Endodermal cell (in vitro differentiated cells): ENCODE measurements at regions not wholly inside any gene's neighbourhood (a gene's known extent, or its start where the extent isn't known, plus 50 kb on each side); places are given as distances from the start of the nearest gene placed in this dataset.

Experiments
- DNase-seq: peaks from one replicate; pipeline ENCODE4 v3.0.0-alpha.2; 2017
- H3K27ac ChIP-seq: 2 replicates; pipeline ENCODE4 v1.5.1; 2013; ENCODE audit warnings: mild to moderate bottlenecking, low read depth, low read length, moderate library complexity
- H3K27me3 ChIP-seq: 2 replicates; pipeline ENCODE4 v1.6.1; 2013; ENCODE audit warnings: mild to moderate bottlenecking, low read length, moderate library complexity; ENCODE audit not compliant: insufficient read depth, control insufficient read depth, poor library complexity, severe bottlenecking
- H3K36me3 ChIP-seq: 2 replicates; pipeline ENCODE4 v1.7.0; 2013; ENCODE audit warnings: mild to moderate bottlenecking, low read length, moderate library complexity; ENCODE audit not compliant: control insufficient read depth, insufficient read depth
- H3K4me1 ChIP-seq: one replicate; pipeline ENCODE4 v1.7.0; 2013; ENCODE audit warnings: low read length; ENCODE audit not compliant: control insufficient read depth, insufficient read depth
- H3K4me3 ChIP-seq: 2 replicates; pipeline ENCODE4 v1.5.1; 2013; ENCODE audit warnings: mild to moderate bottlenecking, low read length, moderate library complexity
- H3K9ac ChIP-seq: 2 replicates; pipeline ENCODE4 v1.6.1; 2013; ENCODE audit warnings: mild to moderate bottlenecking, low read length, moderate library complexity; ENCODE audit not compliant: poor library complexity, severe bottlenecking; ENCODE audit errors: extremely low read depth
- H3K9me3 ChIP-seq: 2 replicates; pipeline ENCODE4 v1.6.1; 2013; ENCODE audit warnings: mild to moderate bottlenecking, low read length, moderate library complexity; ENCODE audit not compliant: control insufficient read depth
- H3K27ac Mint-ChIP-seq: 2 replicates; pipeline ENCODE4 v1.8.0; 2020; ENCODE audit warnings: mixed read lengths
- H3K27me3 Mint-ChIP-seq: 2 replicates; pipeline ENCODE4 v1.8.0; 2021; ENCODE audit warnings: mild to moderate bottlenecking, mixed read lengths; ENCODE audit not compliant: insufficient read depth
- H3K36me3 Mint-ChIP-seq: 2 replicates; pipeline ENCODE4 v1.8.0; 2020; ENCODE audit warnings: low read depth, mixed read lengths
- H3K4me1 Mint-ChIP-seq: 2 replicates; pipeline ENCODE4 v1.8.0; 2020; ENCODE audit warnings: mixed read lengths
- H3K4me3 Mint-ChIP-seq: 2 replicates; pipeline ENCODE4 v1.8.0; 2020; ENCODE audit warnings: mild to moderate bottlenecking, moderate library complexity, mixed read lengths
- H3K9me3 Mint-ChIP-seq: 2 replicates; pipeline ENCODE4 v1.8.0; 2020; ENCODE audit warnings: mild to moderate bottlenecking, mixed read lengths
- WGBS, 2 experiments: methylation state at CpG; one replicate each; pipeline versions ENCODE4 v1.1.5 to v1.1.7; 2013; ENCODE audit warnings: missing lambda C conversion rate in 2 of 2, mixed read lengths in 1 of 2; ENCODE audit not compliant: insufficient coverage in 1 of 2, insufficient read length in 1 of 2; 5-methylcytosine and 5-hydroxymethylcytosine counted together
- TF ChIP-seq, protein P1 (sequence below): fragments of 200-600 bp; sonication (generic); conservative IDR thresholded peaks from 2 replicates; pipeline ENCODE4 v1.5.0; 2021; ENCODE audit warnings: antibody characterized with exemption, mild to moderate bottlenecking

DNA sequence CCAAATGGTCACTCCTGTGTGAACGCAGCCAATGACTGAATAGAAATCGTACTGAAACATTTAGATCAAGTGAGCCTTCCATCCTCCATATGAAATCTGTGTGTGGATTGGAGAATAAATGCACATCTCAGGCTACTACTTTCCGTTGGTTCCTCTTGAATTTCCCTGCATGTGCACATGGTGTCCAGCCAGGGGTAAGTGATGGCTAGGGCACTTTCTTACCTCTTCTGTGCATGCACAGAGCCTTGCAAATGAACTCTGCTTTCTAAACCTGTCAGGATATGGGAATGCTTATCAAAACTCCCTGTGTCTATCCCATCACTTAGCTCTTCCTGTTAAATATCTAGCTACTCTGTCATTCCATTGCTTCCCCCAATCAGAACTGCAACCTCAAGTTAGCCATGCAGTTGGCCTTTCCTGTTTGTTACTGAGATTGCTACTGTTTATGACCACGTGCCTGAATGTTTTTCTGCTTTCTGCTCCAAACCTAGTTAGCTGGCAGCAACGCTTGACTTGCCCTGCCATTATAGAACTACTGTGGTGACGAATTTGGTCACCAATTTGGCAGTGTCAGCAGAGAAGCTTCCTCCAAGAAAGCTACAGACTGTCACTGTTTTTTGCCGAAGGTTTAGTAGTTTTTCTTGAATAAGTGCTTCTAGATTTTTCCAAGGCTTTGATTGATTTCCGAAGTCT, 661.6 kb downstream of the LRRC70 start:
- Histone ChIP-seq H3K4me3 (no peak overlapping the region), H3K4me1 (no peaks in the 10 kb centered on the region), H3K27ac (no peak overlapping the region), H3K27me3 (no peaks in the 10 kb centered on the region), H3K9ac (no peak overlapping the region), H3K36me3 (no peaks in the 10 kb centered on the region), H3K9me3 (peaks cover 4% of the 10 kb centered on the region)
- TF ChIP-seq, protein P1, sequence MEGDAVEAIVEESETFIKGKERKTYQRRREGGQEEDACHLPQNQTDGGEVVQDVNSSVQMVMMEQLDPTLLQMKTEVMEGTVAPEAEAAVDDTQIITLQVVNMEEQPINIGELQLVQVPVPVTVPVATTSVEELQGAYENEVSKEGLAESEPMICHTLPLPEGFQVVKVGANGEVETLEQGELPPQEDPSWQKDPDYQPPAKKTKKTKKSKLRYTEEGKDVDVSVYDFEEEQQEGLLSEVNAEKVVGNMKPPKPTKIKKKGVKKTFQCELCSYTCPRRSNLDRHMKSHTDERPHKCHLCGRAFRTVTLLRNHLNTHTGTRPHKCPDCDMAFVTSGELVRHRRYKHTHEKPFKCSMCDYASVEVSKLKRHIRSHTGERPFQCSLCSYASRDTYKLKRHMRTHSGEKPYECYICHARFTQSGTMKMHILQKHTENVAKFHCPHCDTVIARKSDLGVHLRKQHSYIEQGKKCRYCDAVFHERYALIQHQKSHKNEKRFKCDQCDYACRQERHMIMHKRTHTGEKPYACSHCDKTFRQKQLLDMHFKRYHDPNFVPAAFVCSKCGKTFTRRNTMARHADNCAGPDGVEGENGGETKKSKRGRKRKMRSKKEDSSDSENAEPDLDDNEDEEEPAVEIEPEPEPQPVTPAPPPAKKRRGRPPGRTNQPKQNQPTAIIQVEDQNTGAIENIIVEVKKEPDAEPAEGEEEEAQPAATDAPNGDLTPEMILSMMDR, result no peak
- Mint-ChIP-seq H3K27me3 (no peaks in the 10 kb centered on the region), H3K4me1 (no peaks in the 10 kb centered on the region), H3K27ac (no peak overlapping the region), H3K36me3 (no peaks in the 10 kb centered on the region), H3K4me3 (no peak overlapping the region), H3K9me3 (no peaks in the 10 kb centered on the region)
- WGBS, 2 experiments, result 90 to 95% methylated on average over 8 of the region's 8 CpGs
- DNase-seq, result no peak

DNA sequence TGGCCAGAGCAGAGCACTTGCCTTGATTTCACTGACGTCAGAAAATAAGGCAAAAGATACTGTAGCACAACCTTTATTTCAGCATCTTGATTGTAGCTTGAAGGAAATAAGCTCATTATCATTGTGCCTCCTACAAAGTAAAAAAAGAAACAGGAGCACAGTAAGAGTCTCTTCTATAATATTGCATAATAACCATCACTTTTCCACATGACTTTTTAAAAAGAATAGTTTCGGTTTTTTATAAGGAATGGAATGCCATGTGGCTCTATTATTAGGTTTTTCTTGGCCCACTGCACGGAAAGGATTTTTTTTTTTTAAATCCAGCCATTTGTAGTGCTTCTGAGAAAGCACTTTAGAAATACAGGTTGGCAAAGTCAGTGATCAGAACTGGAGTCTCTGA, 655.3 kb downstream of the LRRC70 start:
- Mint-ChIP-seq H3K4me1 (no peaks in the 10 kb centered on the region), H3K9me3 (no peaks in the 10 kb centered on the region), H3K36me3 (no peaks in the 10 kb centered on the region), H3K27me3 (no peaks in the 10 kb centered on the region), H3K4me3 (no peak overlapping the region), H3K27ac (no peak overlapping the region)
- Histone ChIP-seq H3K27ac (no peak overlapping the region), H3K4me1 (peaks cover 3% of the 10 kb centered on the region), H3K27me3 (no peaks in the 10 kb centered on the region), H3K4me3 (no peak overlapping the region), H3K9ac (no peak overlapping the region), H3K36me3 (no peaks in the 10 kb centered on the region), H3K9me3 (peaks cover 3% of the 10 kb centered on the region)
- DNase-seq, result no peak
- WGBS, 2 experiments, result 80 to 93% methylated on average over 1 to 3 of the region's 3 CpGs
- TF ChIP-seq, protein P1, result no peak

DNA sequence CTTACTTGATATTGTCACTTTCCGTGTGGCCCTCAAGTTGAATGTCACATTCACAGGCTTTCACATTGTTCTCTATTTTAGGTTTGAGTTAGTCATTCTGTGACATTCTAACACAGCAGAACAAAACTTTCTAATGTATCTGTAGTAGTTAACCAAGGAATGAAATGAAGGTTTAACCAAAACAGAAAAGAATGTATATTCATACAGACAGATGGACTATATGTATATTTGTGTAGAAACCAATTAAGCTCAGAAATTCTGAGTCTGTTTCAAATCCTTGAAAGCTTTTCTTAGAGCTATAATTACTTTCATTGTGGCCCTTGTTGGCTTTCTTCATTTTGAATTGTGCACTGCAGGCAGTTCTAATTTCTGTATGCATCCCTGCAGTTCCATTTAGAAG, 654.7 kb downstream of the LRRC70 start:
- 60 to 92% methylated on average over 1 of the region's 1 CpG for WGBS, 2 experiments
- no peaks in the 10 kb centered on the region for H3K27me3 ChIP-seq
- DNase-seq, result no peak
- Mint-ChIP-seq H3K4me1 (no peaks in the 10 kb centered on the region), H3K9me3 (no peaks in the 10 kb centered on the region), H3K4me3 (no peak overlapping the region), H3K36me3 (no peaks in the 10 kb centered on the region), H3K27ac (no peak overlapping the region), H3K27me3 (no peaks in the 10 kb centered on the region)
- H3K27ac ChIP-seq, result no peak overlapping the region
- peaks cover 3% of the 10 kb centered on the region for H3K4me1 ChIP-seq
- H3K9ac ChIP-seq, result no peak overlapping the region
- TF ChIP-seq, protein P1, result no peak
- H3K9me3 ChIP-seq, result no peaks in the 10 kb centered on the region
- no peaks in the 10 kb centered on the region for H3K36me3 ChIP-seq
- no peak overlapping the region for H3K4me3 ChIP-seq
